ENCODE measurements at regions not wholly inside any gene's neighbourhood (a gene's known extent, or its start where the extent isn't known, plus 50 kb on each side); places are given as distances from the start of the nearest gene placed in this dataset.

DNA sequence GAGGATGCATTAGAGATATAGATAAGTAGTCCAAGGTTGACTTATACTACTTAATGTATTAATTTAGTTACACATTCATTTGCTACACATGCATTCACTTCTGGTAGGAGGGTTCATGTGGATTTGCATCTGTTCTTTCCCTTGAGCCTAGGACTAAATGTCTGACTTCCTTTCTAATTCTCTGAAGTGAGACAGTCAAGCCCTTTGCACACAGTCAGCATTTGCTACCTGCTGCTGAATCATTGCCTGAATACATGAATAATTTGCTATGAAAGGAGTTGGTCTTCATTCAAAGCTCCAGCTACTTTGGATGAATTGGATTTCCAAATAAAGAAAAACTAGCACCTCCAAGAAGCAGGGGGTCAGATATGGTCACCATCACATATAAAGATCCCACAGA, 154.8 kb upstream of the DAB1 start:
- Histone ChIP-seq H3K27me3 (ENCODE audit: control insufficient read depth in 2 of 2, insufficient read depth in 2 of 2, low read length in 2 of 2) (no peaks in the 10 kb centered on the region), H3K9me3 (replicated peaks in 1 of 2; ENCODE audit: control insufficient read depth in 1 of 2, insufficient read depth in 1 of 2, low read length in 2 of 2) (no peaks in the 10 kb centered on the region), H4K20me1 (ENCODE audit: insufficient read depth, low read length) (no peaks in the 10 kb centered on the region), H3K79me2 (ENCODE audit: insufficient read depth, low read length) (no peaks in the 10 kb centered on the region), H3K4me1 (ENCODE audit: control insufficient read depth in 1 of 2, insufficient read depth in 2 of 2, low read length in 2 of 2) (no peaks in the 10 kb centered on the region), H3K27ac (ENCODE audit: low read depth in 1 of 2, low read length in 2 of 2) (no peak overlapping the region), H3K4me3 (replicated peaks in 1 of 3; ENCODE audit: low read depth in 2 of 3, low read length in 3 of 3) (no peak overlapping the region), H3K36me3 (replicated peaks in 1 of 2; ENCODE audit: control insufficient read depth in 1 of 2, insufficient read depth in 2 of 2, low read length in 2 of 2) (no peaks in the 10 kb centered on the region), H2AFZ (ENCODE audit: insufficient read depth, low read depth, low read length, poor library complexity, severe bottlenecking) (no peak overlapping the region), H3K9ac (ENCODE audit: insufficient read depth, low read length, poor library complexity, severe bottlenecking) (no peak overlapping the region), H3K4me2 (replicated peaks; ENCODE audit: extremely low read depth, low read length, poor library complexity, severe bottlenecking) (no peak overlapping the region)
- H3K27ac Mint-ChIP-seq, result no peak overlapping the region
- H3K36me3 Mint-ChIP-seq, result no peaks in the 10 kb centered on the region
- peaks cover 0 to 1% (median 0%) of the 10 kb centered on the region in 3 donors for H3K27me3 Mint-ChIP-seq (ENCODE audit: low read depth in 3 of 3)
- intact Hi-C loops (cut with micrococcal nuclease), result no loop called here
- H3K4me3 Mint-ChIP-seq, result no peak overlapping the region
- TF ChIP-seq CTCF (IDR thresholded peaks at IDR 0.05), result no peak
- no peak for DNase-seq
- no peaks in the 10 kb centered on the region for H3K4me1 Mint-ChIP-seq
- peaks cover 0 to 16% (median 3%) of the 10 kb centered on the region in 7 donors for H3K9me3 Mint-ChIP-seq

DNA sequence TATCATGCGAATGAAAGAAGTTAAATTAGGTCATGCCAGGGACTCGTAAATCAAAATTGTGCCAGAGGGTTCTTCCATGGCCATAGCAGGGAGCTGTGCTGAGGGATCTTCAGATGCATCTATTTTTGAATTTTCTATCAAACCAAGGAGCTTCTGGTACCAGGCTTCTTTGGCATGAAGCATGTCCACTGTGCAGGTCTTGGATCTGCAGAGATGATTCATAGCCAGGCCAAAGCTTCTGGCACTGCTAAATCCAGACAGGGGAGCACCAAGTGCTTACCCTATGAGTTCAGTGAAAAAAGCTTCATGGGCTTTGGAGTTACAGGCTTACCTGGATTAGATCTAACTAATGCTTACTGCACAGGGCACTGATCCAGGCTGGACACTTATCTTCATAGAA, 154.2 kb upstream of the DAB1 start:
- Mint-ChIP-seq H3K36me3 (no peaks in the 10 kb centered on the region), H3K4me1 (no peaks in the 10 kb centered on the region), H3K27me3 (ENCODE audit: low read depth in 3 of 3) (peaks cover 0 to 1% (median 0%) of the 10 kb centered on the region in 3 donors), H3K27ac (no peak overlapping the region), H3K4me3 (no peak overlapping the region), H3K9me3 (peaks cover 0 to 15% (median 3%) of the 10 kb centered on the region in 7 donors)
- Histone ChIP-seq H3K36me3 (replicated peaks in 1 of 2; ENCODE audit: control insufficient read depth in 1 of 2, insufficient read depth in 2 of 2, low read length in 2 of 2) (no peaks in the 10 kb centered on the region), H3K27me3 (ENCODE audit: control insufficient read depth in 2 of 2, insufficient read depth in 2 of 2, low read length in 2 of 2) (no peaks in the 10 kb centered on the region), H3K9me3 (replicated peaks in 1 of 2; ENCODE audit: control insufficient read depth in 1 of 2, insufficient read depth in 1 of 2, low read length in 2 of 2) (no peaks in the 10 kb centered on the region), H3K4me2 (replicated peaks; ENCODE audit: extremely low read depth, low read length, poor library complexity, severe bottlenecking) (no peak overlapping the region), H3K27ac (ENCODE audit: low read depth in 1 of 2, low read length in 2 of 2) (no peak overlapping the region), H4K20me1 (ENCODE audit: insufficient read depth, low read length) (no peaks in the 10 kb centered on the region), H3K79me2 (ENCODE audit: insufficient read depth, low read length) (no peaks in the 10 kb centered on the region), H3K4me1 (ENCODE audit: control insufficient read depth in 1 of 2, insufficient read depth in 2 of 2, low read length in 2 of 2) (no peaks in the 10 kb centered on the region), H2AFZ (ENCODE audit: insufficient read depth, low read depth, low read length, poor library complexity, severe bottlenecking) (no peak overlapping the region), H3K9ac (ENCODE audit: insufficient read depth, low read length, poor library complexity, severe bottlenecking) (no peak overlapping the region), H3K4me3 (replicated peaks in 1 of 3; ENCODE audit: low read depth in 2 of 3, low read length in 3 of 3) (no peak overlapping the region)
- DNase-seq, result no peak
- intact Hi-C loops (cut with micrococcal nuclease), result no loop called here
- 78% methylated on average over 2 of the region's 2 CpGs for WGBS (ENCODE audit: insufficient coverage)
- TF ChIP-seq CTCF (IDR thresholded peaks at IDR 0.05), result no peak
